Heart left ventricle (tissue), 13 donors: ENCODE measurements at regions not wholly inside any gene's neighbourhood (a gene's known extent, or its start where the extent isn't known, plus 50 kb on each side); places are given as distances from the start of the nearest gene placed in this dataset.

Experiments used
- CTCF ChIP-seq, 12 donors: fragments of 200-600 bp; sonication (generic) in 4 of 12; IDR thresholded peaks; one replicate each; pipeline versions ENCODE4 v1.5.0 to v1.8.0; 2018 to 2022; ENCODE audit warnings: antibody characterized with exemption in 12 of 12, mild to moderate bottlenecking in 5 of 12
- POLR2A ChIP-seq, 2 donors: fragments of 450-650 bp; IDR thresholded peaks; one replicate each; pipeline ENCODE4 v1.6.1; 2017; ENCODE audit warnings: antibody characterized with exemption in 2 of 2, mild to moderate bottlenecking in 2 of 2, moderate library complexity in 2 of 2
- donor health status: ischemic (EF 13 %, LVEDD 7.1; RV severe dilation, severe dysfunction).
- donor health status: DM: no; HTN: yes; CAD: no.
- donor health status: DM: no; HTN: no; CAD: no.
- donor health status: ischemic (EF 25% LVEDD 6.9; RV normal size, moderate dysfunction).
- donor health status: ischemic (EF 25% LVEDD 5.7; RV mildly dilated, moderate dysfunction).
- donor health status: ischemic (EF 35%, LVEDD 5.7; RV mildly dilated, moderate dysfunction).
- donor health status: nonischemic (EF 11% LVEDD 7.7; RV severe dilation, severe dysfunction).
- donor health status: DM: yes; HTN: yes; CAD: no.
- donor health status: PGD.
- donor health status: ischemic (EF 29% LVEDD 5.4; RV normal size, mild dysfunction).
- donor health status: nonischemic (EF 23%, LVEDD 6.1; RV moderate dilation, normal function).

DNA sequence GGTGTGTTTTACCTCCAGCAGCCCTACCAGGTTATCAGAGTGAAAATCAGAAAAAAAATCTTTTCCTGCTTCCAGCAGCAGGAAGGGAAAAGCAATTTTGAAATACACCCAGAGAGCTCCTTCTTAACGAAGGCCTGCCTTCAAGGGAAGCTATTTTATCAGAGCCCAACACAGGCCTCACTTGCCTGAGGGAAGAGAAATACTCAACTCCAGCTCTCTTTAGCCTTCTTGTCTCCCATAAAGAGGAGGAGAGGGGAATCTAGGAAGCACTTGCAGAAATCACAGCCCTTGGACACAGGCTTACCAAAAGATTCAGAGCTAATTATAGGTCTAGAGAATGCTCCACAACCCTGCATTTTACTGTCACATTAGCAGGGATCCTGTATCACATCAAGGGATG lies 896.1 kb upstream of the CNTNAP5 start:
- TF ChIP-seq CTCF (IDR thresholded peaks at IDR 0.05) (no peak), POLR2A (IDR thresholded peaks at IDR 0.05) (no peak)
